ENCODE measurements at regions not wholly inside any gene's neighbourhood (a gene's known extent, or its start where the extent isn't known, plus 50 kb on each side); places are given as distances from the start of the nearest gene placed in this dataset.

DNA sequence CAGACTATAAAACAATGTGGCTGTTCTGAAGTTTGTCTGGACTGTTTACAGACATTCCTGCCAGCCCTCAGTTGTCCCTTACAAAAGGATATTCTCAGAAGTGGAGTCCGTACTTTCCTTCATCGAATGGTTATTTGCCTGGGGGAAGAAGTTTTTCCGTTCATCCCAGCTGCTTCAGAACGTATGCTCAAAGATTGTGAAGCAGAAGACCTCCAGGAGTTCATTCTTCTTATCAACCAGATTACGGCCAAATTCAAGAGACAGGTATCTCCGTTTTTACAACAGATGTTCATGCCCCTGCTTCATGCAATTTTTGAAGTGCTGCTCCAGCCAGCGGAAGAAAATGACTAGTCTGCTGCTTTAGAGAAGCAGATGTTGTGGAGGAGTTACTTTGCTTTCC, 174.3 kb upstream of the NUPR2 start (continued):
- TF ChIP-seq CHD7 (IDR thresholded peaks at IDR 0.05; ENCODE audit: insufficient replicate concordance, low read length) (no peak), JUND (IDR thresholded peaks at IDR 0.05; ENCODE audit: low read length) (no peak), MAX (IDR thresholded peaks at IDR 0.05) (no peak), SRF (IDR thresholded peaks at IDR 0.05; ENCODE audit: low read depth, low read length) (no peak), ATF2 (IDR thresholded peaks at IDR 0.05; ENCODE audit: low read length) (no peak), TBP (IDR thresholded peaks at IDR 0.05; ENCODE audit: low read depth, low read length) (no peak)

Measured in H1 (cell line).